HS-27A (cell line): ENCODE measurements at regions not wholly inside any gene's neighbourhood (a gene's known extent, or its start where the extent isn't known, plus 50 kb on each side); places are given as distances from the start of the nearest gene placed in this dataset.
"Not testable (repeated sequence)": the region's sequence is repeated elsewhere in the genome, so short reads cannot be mapped to it uniquely, and the experiment has no call there.

Source experiments
- DNase-seq: peaks from one replicate; pipeline ENCODE4 v3.0.0-alpha.2; 2012; ENCODE audit warnings: low read depth, missing footprints

DNA sequence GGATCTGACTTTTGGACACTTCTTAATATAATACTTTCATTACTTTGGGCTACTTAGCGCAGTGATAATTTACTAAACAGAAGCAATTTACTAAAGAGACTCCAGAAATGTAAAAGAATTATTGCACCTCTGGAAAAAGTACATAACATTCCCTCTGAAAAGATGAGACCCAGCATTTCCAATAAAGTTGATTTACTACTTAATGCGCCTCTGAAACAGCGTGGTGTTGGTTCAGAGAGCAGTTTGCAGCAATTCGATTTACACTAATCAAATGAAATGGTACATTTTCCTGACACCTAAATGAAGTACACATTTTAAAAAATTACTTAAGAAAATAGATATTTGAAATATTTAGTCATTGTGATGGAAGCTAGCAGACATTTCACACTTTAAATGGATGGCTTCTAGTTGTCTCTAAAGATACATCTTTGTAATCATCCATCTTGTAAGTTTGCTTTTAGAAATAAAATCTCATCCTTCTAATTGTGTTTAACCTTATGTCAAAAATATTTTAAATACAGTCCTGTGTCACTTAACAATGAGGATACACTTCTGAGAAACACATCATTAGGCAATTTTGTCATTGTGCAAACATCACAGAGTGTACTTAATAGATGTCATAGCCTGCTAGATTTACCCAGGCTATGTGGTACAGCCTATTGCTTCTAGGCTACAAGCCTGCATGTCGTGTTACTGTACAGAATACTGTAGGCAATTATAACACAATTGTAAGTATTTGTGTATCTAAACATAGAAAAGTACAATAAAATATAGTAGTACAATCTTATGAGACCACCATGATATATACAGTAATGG lies 284.6 kb upstream of the UBE2E3 start:
- no peak for DNase-seq

DNA sequence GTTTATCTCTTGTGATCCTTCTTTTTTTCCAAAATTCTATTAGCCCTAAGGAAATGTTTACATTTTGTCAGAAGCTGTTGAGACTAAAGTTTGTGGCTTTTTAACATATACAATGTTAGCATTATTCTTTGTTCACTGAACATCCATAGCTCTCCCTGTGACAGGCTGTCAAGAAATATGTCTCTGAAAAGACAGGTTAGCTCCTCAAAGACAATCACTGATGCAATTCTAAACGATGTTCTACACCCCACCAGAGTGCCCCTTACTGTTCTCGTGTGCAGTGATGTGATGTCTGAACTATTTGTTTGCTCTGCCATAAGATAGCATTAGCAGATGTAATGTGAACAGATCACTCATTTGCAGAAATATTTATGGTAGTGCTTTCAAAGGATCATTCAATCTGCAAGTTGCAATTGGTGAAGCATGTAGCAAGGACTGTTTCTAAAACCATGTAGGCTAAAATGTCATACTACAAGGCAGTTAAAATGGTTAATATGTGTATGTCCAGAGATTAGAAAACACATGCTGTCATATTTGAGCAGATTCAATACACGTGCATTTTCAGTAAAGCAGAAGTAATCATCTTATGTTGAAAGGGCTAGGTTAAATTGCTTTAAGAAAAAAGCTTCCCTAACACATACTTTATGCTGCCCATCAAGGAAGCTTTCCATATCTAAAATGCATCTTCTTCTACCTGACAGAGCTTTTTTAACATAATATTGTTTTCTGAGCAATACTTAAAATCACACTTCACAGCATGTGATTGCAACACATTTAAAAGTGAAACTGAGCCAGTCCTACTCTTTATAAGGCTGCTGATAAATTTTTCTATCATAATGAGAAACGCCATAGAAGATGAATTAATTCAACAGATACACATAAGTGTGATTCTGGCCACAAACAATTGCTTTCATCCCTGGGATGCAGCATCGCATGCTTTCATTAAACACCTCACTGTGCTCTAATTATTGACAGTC lies 285.7 kb upstream of the UBE2E3 start:
- DNase-seq = no peak

DNA sequence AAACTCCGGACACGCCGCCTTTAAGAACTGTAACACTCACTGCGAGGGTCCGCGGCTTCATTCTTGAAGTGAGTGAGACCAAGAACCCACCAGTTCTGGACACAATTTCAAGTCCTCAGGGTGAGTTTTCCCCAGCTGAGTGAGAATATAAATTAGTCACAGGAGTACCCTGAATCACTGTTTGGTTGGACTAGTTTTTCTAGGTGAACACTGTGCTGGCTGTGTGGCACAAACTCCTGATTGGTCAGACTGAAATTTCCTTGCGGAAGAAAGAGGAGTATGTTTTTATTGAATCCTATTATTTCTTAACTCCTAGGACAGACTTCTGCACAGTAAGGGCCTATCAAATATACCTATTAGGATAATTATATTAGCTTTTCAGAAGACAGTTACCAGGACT lies 288.1 kb upstream of the UBE2E3 start:
- no peak for DNase-seq

DNA sequence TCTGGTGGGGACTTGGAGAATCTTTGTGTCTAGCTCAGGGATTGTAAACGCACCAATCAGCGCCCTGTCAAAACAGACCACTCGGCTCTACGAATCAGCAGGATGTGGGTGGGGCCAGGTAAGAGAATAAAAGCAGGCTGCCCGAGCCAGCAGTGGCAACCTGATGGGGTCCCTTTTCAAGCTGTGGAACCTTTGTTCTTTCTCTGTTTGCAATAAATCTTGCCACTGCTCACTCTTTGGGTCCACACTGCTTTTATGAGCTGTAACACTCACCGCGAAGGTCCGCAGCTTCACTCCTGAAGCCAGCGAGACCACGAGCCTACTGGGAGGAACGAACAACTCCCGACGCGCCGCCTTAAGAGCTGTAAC lies 288.6 kb upstream of the UBE2E3 start:
- DNase-seq = not testable (repeated sequence)

DNA sequence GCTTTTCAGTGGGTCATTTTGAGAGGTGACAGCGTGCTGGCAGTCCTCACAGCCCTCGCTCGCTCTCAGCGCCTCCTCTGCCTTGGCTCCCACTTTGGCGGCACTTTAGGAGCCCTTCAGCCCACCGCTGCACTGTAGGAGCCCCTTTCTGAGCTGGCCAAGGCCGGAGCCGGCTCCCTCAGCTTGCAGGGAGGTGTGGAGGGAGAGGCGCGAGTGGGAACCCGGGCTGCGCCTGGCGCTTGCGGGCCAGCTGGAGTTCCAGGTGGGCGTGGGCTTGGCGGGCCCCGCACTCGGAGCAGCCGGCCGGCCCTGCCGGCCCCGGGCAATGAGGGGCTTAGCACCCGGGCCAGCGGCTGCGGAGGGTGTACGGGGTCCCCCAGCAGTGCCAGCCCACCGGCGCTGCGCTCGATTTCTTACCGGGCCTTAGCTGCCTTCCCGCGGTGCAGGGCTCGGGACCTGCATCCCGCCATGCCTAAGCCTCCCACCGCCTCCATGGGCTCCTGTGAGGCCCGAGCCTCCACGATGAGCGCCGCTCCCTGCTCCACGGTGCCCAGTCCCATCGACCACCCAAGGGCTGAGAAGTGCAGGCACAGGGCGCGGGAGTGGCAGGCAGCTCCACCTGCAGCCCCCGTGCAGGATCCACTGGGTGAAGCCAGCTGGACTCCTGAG lies 289.1 kb upstream of the UBE2E3 start:
- DNase-seq = not testable (repeated sequence)

DNA sequence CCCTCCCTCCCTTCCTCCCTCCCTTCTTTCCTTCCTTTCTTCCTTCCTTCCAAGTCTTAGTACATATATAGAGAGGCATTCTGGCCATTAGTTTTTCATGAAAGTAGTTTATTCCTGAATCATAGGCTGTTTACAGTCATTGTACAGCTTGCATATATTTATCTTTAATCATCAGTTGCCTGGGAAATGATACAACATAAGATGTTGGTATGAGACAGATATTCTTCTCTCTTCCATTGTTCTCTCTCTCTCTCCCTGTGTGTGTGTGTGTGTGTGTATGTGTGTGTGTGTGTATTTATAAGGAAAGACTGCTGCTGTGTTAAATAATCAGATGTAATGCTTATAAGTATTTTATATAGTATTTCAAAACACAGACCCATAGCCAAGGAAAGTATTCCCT lies 289.8 kb upstream of the UBE2E3 start:
- DNase-seq = no peak

DNA sequence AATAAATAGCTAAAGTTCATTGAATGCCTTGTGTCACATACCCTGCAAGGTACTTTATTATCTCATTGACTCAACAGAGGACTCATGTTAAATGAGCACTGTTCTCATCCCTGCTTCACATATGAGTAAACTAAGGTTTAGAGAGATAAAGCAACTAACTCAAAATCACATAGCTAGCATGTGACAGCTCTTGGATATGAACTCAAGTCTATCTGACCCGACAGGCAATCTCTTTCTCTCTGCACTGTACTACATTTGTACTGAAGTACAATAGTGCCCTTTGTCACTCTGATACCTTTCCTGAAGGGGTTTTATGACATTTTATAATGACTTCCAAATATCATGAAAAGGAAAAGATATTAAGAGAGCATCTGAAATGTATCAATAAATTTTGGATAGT lies 297.5 kb upstream of the UBE2E3 start:
- no peak for DNase-seq

DNA sequence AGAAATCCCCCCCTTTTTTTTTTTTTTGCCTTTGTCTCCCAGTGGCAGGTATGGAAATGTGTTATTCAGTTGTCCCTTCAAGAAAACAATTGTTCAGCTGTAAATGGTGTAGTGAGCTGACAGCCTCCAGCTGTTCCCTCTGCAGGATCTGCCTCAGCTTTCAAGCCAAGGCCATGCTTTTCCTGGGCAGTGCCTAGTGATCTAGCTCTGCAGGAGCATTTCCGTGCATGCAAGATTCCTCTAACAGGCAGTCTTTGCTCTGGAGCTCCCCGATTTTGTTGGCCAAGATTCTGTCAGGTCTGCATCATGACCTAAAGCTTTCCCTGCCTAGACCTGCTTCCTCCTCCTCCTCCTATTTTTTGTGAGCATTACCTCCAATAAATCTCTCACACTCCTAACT lies 300.7 kb upstream of the UBE2E3 start:
- DNase-seq = no peak

DNA sequence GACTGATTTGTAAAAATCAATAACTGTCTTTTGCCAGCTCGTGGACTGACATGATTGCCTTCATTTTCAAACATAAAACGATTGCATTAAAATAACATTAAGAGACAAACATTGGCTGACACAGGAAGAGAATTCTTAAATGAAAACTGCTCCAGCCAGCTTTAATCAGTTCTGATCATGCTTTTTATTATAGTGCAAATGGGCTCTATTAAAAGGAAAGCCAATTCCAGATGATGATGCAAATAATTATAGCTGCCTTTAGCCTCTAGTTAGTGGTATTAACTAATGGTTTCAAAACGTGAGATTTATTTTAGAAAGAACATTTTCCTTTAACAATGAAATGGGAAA lies 301.8 kb upstream of the UBE2E3 start:
- no peak for DNase-seq

DNA sequence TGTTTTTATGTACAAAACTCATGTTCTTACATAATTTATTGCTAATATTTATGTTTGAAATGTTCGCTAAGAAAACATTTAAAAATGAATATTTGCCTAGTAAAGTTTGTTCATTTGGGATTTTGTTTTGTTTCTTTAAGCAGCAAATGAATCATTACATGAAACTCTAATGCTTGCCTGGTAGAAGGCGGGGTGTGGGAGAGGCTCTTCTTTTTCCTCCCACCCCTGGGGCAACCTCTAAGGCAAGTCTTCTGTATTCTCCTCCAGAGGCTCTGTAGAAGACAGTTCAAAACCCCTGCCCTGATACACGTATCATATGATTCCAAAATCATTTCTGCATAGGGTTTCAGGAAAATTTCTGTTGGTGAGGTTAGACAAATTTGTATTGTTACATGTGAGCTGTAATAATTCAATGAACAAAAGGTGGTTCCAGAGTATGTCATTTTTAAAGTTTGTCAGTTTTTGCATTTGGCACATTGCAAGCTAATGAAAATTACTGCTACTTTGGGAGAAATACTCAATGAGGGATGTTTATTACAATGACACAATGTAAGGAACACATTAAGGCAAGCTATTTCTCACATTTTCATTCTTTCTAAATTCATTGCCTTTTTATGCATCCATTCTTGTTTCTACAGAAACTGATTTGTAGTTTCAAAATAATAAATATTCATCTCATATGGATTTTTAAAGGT lies 302.3 kb upstream of the UBE2E3 start:
- no peak for DNase-seq

DNA sequence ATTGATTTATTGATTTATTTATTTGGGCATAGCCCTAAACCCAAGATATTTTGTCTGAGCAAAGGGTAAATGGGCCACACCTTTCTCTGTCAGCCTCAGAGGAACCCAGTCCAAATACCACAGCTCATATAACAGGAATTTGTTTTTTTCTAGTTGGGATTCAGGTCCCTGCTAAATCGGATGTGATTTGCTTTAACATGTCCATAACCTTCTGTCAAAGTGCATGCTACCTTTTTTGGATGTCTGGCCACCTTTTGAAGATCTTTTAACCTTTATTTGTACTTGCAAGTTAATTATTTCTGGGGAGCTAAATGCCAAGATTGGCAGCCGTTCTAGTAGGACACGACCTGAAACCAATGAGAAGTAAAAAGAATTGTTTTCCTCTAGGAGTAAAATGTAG lies 303.2 kb upstream of the UBE2E3 start:
- DNase-seq = no peak

DNA sequence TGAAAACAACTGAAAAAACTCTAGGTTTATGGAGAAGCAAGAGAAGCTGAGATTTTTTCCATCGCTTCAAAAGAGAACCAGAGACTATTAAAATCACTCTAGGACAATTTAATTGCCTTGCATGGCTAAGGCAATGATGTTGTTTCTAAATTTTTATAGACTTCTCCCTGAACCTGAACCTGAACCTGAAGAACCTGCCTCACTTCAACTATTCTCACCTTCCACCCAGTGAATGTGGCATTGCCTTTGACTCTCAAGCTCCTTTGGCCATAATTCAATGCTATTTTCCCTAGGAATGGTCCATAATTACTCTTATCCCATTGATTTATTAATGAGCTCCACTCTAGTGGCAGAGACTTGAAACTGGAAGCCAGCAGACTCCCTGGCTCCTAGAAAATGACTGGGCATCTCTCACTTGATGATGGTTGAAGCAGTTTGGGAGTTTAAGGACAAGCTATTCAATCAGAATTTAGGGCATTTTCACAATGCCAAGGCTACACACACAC lies 303.8 kb upstream of the UBE2E3 start:
- DNase-seq = no peak

DNA sequence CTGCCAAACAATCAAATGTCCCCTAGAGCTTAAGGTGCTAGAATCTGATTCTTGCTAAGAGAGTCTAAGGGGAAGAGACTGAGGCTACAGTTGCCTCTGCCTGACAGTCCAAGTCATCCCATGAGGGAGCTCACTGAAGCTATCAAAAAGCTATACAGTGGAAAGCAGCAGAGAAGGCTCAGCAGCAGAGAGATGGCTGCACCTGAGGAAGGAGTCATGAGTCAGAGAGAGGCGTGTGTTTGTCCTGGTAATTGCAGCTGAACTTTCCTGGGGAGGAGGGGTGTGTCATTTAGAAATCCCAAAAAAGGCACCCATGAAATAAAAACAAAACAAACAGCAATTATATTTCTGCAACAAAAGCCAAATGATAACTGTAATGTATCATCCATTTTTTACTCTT lies 305.2 kb upstream of the UBE2E3 start:
- no peak for DNase-seq

DNA sequence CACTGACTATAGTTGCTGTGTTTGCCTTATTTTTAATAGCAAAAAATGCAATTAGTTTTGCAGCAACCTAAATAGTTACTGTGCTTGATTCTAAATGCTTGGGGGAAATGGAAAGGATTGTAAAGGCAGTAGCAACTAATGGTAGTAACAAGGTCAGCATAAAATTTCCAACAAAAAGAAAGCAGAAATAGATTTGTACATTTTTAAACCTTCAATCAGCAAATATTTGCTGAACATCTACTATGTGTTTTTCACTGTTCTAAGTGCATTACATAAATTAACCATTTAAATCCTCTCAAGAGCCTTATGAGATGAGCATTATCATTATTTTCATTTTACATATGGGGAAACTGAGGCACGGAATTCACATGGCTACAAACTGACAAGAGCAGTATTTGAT lies 308.0 kb upstream of the UBE2E3 start:
- DNase-seq = no peak

DNA sequence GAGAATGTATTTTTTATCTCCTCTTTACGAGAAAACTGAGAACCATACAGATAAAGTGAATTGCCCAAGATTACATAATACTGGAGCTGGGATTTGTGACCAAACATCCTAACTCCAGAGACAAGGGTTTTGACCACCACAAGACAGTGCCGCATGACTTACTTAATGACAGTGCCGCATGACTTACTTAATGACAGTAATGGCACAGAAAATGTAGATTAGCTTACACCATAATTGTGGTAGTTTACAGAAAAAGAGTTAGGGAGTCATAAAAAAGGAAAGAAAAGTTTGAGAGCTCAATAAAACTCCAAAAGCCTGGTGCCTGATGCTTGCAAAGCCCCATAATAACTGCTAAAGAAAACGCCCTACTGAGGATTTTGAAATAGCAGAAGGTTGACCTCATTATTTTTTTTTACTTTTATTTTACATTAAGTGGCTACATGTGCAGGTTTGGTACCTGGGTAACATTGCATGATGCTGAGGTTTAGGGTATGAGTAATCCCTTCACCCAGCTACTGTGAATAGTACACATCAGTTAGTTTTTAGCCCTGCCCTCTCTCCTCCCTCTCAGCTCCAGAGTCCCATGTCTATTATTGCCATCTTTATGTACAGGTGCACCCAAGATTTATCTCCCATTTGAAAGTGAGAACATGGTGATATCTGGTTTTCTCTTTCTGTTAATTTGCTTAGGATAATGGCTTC lies 310.0 kb upstream of the UBE2E3 start:
- no peak for DNase-seq

DNA sequence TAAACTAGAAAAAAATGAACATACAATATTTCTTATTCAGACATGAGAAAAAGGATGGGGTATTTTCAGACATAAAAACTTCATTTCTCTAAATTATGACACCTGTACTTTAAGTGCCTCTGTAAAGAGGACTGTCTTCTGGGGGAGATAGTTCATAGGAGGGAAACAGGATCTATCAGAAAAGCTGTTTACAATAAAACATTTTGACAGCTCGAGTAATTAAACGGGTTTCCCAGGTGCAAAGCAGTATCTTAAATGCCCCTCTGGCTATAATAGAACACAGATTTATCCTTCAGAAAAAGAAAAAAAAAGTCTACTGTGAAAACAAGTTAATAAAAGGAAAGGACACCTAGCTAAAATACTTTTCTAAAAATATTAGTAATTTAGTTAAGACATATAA lies 311.4 kb upstream of the UBE2E3 start:
- no peak for DNase-seq

DNA sequence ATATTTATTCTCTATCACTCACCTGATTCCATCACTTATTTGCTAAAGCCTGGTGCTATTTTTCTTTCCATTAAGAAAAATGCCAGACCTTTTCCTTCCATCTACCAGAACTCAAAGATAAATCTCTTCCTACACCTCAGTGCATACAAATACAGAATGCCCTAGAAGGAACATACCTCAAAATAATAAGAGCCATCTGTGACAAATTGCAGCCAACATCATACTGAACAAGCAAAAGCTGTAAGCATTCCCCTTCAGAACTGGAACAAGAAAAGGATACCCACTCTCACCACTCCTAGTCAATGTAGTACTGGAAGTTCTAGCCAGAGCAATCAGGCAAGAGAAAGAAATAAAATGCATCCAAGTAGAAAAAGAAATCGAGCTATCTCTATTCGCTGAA lies 315.9 kb upstream of the UBE2E3 start:
- DNase-seq = no peak

DNA sequence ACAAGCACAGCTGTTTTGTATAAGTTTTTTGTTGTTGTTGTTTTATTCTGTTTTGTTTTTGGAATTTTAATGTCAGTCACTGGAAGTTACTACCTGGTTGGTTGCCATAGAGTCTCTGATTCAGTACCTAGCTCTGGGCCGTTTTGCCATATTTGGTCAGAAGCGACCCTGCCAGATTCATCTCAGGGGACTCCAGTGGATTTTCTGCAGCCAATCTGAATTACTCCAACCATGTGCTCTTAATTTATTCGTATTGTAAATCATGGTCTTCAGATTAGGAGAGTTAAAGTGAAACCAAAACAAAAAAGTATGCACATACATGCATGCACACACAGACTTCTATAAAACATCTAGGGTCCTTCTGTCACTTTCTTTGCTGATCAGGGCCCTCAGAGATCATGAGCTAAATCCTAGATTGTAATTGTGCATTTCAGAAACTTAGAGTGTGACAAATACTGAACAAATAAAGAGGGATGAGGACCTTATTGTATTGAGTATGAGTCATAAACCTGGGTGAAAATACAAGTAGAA lies 317.4 kb upstream of the UBE2E3 start:
- DNase-seq = no peak

DNA sequence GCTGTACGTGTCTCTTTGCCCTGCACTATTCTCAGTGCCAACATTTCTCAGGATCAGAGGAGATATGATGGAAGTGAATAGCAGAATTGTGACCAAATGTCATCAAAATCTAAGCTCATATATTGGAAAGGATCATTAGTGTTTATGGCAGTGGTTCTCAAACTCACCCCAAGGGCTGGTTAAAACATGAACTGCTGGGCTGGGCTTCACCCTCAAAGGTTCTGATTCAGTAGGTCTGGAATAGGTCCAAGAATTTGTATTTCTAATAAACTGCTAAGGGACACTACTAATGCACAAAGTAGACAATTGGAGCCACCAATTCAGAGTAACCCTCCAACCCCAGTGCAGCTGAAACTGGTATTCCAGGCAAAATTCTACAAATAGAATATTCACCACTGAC lies 317.9 kb upstream of the UBE2E3 start:
- DNase-seq = no peak

DNA sequence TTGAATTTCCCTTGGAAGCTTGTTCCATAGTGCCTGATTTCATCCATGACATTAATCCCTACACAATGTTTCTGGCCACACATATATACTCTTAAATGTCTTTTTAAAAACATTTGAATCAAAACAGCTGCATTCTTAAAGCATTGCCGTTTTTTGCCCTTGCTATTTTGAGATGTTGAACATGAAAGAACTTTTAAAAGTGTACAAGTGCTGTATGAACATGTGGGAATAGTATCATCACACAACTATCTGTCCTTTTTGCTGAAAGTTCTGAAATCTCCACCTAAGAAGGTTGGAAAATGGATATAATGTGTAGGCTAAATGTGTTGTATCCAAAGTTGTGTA lies 318.7 kb upstream of the UBE2E3 start:
- DNase-seq = no peak
